ENCODE measurements at regions not wholly inside any gene's neighbourhood (a gene's known extent, or its start where the extent isn't known, plus 50 kb on each side); places are given as distances from the start of the nearest gene placed in this dataset.

DNA sequence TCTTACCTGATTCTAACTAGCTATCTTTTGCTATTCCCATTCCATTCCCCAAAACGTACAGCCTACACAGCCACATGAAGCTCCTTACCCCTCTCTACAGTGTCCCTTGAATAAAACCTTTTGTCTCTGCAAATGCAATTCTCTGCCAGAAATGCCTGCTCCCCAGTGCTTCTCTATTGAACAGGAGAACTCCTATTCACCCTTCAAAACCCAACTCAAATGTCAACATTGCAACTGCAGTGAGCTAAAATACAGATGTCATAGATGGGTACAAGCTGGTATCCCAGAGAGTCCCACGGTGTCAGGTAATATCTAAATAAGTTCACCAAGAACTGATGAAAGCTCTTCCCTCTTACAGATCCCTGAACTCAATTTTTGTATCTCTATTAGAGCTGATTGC, 421.7 kb downstream of the INSC start:
- DNase-seq (ENCODE audit: low read depth): no peak

DNA sequence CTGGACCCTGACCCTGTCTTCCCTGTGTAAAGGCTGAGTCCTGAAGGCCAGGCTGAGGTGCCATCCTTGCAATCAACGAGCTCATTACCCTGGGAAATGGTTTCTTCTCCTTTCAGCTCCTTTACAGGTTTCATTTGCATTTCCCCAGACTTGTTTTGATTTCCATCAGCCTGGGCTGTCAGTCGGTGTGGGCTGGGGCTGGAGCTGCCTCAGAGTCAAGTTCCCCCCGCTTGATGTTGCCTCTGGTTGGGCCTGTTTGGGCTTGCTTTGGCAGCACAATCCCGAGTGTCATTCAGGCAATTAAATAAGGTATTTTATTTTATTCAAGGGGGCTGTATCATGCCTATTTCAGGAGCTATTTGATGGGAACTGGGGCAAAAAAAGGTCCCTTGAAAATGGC, 424.9 kb downstream of the INSC start:
- no peak for DNase-seq (ENCODE audit: low read depth)

DNA sequence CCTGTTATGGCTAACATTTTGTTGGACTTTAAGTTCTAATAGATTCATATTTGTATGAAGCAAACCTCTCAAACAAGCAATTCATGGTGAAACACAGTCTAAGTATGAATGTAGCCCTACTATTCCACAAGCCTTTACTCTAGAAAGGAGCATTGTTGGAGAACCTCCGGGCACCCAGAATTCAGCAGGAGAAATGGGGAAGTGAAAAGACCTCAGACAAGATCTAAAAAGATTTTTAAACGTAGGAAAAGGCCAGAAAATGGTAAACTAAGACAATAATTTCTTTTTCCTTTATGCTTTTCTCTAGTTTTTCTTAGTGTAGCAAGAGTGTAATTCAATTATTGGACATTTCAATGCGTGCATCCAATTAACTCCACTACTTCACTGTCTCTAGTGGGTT, 426.4 kb downstream of the INSC start:
- DNase-seq (ENCODE audit: low read depth): no peak

DNA sequence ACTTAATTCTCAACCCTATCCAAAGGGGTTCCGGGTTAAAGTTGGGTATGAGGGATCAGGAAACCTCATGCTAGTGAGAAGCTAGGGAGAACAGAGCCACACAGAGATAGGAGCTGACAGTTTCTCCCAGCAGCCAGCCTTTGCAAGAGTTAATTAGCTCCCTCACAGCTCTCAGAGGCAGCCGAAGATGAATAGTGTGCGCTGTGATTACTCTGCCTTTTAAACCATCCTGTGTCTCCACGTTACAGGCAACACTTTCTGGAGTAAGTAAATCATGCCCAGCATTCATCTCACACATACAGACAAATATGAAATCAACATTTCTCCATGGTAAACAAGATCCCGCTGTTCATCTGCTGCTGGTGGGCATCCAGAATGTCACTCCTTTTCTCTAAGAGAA, 429.6 kb downstream of the INSC start:
- DNase-seq (ENCODE audit: low read depth): no peak

DNA sequence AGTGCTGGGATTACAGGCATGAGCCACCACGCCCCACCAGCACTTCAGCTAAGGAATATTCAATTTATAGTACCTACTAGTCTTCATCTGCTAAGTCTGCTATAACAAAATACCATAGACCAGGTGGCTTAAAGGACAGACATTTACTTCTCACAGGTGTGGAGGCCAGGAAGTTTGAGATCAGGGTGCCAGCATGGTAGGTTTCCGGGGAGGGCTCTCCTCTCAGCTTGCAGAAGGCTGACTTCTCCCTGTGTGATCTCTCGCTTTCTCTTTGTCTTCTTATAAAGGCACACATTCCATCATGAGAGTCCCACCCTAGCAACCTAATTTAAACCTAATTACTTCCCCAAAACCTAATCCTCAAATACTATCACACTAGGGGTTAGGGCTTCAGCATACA, 433.0 kb downstream of the INSC start:
- no peak for DNase-seq (ENCODE audit: low read depth)

DNA sequence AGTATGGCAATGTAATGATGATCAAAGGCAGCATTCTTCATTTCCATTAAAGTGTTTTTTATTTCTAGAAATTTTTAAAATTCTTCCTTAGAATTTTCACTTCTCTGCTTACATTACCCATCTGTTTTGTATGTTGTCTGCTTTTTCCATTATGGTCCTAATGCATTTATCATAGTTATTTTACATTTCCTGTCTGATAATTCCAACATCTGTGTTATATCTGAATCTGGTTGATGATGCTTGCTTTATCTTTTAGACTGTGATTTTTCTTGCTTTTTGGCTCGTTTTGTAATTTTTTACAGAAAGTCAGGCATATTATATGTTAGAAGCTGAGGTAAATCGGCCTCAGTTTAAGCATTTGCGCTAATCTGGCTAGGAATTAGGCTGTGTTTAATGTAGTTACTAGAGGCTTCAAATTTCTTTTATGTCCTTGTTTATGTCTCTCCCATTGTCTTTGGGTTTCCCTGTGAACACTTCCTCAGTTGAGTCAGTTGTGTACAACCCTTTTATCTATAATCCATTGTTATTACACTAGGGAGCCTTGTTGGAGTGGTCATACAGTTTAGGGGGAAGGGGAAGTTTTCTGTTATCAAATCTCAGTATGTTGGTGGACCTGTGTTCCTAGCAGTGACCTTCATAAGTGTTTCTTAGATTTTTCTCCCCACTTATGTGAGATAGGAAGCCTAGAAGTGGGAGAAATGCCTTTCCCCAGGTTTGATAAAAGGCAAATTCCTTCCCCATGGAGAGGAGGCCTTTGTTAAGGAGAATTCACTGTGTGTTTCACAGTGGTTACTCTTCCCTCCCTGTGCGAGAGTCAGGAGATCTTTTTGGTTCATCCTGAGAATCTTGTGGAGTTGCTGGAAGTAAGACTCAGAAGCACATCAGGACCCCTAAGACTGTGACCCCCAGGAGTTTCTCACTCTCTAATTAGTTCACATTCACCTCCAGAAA, 437.5 kb downstream of the INSC start:
- DNase-seq (ENCODE audit: low read depth): no peak

DNA sequence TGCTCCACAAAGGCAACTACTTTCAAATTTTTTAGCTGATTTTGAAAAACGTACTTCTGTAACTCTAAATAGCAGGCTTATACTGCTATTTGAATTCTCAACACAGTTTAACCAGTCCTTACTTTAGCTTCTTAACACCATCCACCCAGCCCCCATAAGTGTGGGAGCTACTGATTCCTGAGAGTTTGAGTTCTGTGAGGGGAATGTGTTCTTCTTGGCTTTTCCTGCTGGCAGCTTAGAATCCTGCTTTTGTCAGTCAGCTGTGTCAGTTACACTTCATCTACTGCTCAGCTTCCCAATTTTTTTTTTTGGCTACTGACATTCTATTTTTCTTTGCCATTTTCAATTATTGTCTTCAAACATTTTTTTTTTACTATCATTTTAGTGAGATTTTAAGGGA, 440.4 kb downstream of the INSC start:
- DNase-seq (ENCODE audit: low read depth): no peak

DNA sequence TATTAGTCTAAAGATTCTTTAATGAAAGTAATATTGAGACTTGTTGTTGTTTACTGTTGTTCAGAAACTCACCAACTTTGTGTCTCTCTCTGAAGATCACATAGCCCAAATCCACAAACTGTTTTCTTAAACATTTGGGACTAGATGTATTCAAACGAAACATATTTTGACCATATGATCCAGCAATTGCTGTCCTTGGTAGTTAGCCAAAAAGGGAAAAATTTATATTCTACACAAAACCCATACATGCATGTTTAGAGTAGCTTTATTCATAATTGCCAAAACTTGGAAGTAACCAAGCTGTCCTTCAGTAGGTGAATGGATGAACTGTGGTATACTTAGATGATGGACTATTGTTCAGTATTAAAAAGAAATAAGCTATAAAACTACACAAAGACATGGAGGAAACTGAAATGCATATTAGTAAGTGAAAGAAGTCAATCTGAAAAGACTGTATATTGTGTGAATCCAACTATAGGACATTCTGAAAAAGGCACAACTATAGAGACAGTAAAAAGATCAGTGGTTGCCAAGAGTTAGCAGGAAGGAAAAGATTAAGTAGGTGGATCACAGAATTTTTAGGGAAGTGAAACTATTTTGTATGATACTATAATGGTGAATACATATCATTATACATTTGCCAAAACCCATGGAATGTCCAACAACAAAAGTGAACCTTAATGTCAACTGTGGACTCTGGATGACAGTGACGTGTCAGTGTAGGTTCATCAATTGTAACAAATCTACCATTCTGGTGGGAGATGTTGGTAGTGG, 442.9 kb downstream of the INSC start:
- no peak for DNase-seq (ENCODE audit: low read depth)

DNA sequence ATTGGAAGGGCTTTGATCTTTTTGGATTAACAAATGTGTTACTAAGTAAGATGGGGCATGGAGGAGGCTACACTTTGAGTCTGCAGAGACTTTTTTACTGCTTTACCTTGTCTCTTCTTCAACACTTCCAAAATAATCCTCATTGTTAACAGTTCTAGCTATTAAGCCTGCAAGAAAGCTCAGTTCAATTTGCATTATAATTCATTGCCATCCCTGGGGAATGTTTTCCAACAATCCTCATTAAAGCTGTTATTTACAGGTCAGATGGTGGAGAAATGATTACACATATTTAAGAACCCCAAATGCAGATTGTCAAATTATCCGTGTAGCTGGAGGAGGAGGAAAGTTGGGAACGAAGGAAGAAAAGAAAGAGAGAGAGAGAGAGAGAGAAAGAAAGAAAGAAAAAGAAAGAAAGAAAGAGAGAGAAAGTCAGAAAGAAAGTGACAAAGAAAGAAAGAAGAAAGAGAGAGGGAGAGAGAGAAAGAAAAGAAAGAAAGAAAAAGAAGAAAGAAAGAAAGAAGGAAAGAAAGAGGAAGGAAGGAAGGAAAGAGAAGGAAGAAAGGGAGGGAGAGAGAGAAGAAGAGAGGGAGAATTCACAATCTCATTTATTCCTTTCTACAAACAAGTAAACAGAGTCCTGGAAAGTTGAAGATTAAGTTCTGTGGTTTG, 443.9 kb downstream of the INSC start:
- DNase-seq (ENCODE audit: low read depth): no peak

DNA sequence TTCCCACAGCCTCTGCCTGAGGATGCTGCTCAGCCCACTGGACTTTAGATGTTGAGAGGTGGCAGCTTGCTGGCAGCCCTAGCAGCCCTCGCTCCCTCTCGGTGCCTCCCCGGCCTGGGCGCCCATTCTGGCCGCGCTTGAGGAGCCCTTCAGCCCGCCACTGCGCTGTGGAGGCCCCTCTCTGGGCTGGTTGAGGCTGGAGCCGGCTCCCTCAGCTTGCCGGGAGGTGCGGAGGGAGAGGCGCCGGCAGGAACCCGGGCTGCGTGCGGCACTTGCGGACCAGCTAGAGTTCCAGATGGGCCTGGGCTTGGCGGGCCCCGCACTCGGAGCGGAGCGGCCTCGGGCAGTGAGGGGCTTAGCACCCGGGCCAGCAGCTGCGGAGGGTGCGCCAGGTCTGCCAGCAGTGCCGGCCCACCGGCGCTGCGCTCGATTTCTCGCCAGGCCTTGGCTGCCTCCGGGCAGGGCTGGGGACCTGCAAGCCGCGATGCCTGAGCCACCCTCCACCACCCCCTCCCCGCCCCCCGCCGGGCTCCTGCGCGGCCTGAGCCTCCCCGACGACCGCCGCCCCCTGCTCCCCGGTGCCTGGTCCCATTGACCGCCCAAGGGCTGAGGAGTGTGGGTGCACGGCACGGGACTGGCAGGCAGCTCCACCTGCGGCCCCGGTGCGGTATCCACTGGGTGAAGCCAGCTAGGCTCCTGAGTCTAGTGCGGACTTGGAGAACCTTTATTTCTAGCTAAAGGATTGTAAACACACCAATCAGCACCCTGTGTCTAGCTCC, 446.2 kb downstream of the INSC start:
- no peak for DNase-seq (ENCODE audit: low read depth)

DNA sequence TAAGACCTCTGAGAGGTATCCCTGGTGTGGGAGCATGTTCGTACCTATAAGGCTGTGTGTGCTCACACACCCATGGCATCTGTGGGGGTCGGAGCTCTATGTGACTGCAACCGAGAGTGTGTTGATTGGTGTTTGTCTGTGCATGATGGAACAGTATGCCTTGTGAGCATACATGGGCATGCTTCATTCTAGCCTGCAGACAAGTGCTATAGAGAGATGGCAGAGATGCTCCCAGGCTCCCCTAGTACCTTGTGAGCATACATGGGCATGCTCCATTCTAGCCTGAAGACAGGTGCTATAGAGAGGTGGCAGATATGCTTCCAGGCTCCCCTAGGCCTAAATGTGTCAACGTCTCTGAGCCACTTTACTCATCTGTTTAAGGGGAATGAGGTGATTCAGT, 447.5 kb downstream of the INSC start:
- DNase-seq (ENCODE audit: low read depth): no peak

DNA sequence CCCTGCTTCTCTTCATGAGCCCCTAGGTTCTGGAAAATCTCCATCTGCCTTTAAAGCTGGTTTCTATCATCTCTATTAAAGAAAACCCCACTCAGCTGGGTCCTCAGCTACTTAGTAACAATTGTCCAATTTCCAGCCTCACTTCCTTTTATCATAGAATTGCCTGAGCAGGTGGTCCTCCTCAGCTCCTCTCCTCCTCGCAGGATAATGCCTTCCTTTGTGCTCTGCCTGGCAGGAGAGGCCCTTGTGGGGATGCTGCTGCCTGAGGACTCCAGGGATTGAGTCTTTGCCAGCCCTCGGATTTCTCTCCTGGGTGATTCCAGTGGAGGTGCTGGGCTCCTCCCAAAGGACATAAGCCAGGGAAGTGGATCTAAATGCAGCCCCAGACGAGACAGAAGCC, 448.3 kb downstream of the INSC start:
- DNase-seq (ENCODE audit: low read depth): no peak

DNA sequence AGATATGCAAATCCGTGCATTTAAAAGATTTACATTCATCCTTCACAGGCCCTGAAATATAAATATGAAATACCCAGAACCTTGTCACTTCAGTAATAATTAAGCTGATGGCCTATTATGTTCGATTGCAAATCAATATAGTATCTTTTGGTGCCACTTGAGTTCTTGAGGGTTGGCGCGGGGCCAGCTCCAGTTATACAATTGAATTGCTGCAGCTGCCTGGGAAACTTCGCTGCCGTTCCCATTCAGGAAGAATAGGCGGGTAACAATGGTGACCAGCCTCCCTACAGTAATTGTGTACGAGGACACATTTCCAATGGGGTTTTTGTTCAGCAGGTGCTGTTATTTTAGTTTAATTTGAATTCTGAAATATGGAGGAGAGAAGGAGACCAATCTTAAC, 451.2 kb downstream of the INSC start:
- DNase-seq (ENCODE audit: low read depth): no peak

DNA sequence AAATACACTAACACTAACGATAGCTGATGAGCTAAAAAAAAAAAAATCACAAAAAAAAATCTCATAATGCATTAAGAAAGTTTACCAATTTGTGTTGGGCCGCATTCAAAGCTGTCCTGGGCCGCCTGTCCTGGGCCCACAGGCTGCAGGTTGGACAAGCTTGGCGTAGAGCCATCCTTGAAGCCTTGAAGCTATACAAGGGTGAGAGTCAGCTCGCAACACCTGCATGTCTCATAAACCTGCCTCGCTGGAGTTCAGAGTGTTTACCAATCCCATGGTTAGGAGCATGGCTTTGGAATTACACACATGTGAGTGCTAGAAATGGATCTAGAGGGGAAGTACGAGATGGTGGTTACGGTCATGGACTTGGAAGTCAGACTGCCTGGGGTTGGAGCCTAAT, 453.7 kb downstream of the INSC start:
- DNase-seq (ENCODE audit: low read depth): no peak

DNA sequence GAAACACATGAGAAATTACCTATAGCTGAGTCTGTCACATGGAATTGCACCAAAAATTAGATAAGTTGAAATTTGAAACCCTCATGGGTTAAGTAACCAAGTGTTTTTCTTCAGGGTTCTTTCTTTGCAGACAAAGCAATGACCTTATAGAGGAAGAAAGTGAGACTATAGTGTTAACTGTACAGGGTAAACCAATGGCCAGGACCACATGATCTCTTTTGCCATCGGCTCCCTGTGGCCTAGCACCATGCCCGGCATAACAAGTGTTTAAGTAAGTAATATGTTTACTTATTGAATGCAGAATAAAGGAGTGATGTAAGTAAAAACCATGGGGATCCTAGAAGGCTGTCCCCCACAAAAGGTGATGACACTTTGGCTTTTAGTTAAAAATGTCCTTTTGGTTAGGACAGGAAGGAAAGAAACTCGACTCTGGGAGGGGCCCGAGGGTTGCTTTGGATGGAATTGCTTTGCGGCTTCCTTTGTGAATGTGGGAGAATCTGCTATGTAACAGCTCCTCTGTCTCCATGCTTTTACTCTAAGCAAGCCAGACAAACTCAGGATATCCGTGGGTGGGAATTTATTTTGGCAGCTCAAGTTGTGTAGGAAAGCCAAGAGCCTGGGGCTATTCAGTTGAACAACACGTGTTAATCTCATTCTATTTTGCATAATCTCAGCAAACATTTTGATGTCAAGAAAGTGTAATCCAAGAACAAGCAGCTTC, 454.7 kb downstream of the INSC start:
- DNase-seq (ENCODE audit: low read depth): peak; percentile 32

DNA sequence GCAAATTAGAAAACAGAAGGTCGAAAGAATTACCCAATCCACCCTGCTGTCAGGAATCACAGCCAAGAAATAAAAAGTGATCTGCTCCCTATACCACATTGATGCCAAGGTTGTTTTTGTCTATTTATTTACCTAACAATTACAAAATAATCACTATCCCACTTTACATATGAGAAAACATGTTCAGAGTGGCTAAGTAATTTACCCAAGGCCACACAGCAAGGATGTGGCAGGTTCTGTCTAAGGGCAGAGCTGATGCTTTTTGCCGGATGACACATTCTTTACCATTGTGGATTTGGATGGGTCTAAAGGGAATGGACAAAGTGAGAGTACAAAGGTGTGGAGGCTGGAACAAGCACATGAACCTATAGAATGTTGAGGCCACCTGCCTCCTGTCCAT, 460.7 kb downstream of the INSC start:
- no peak for DNase-seq (ENCODE audit: low read depth)

DNA sequence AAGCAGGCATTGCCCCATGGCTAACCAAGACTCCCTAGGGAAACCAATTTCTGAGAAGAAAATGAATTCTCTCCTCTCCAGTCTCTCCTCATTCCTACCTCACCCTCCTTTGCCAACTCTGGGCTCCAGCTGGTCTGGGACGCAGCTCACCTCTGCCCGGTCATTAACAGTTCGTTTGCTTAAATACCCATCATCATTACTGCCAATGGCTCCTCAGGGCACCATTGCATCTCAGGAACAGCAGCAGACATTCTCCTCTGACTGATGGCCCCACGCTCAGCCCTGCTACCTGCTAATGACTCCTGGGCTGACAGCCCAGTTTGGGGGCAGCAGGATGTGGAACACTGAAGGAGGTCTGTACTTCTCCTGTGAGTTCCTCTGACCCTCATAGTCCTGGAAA, 462.0 kb downstream of the INSC start:
- DNase-seq (ENCODE audit: low read depth): no peak

DNA sequence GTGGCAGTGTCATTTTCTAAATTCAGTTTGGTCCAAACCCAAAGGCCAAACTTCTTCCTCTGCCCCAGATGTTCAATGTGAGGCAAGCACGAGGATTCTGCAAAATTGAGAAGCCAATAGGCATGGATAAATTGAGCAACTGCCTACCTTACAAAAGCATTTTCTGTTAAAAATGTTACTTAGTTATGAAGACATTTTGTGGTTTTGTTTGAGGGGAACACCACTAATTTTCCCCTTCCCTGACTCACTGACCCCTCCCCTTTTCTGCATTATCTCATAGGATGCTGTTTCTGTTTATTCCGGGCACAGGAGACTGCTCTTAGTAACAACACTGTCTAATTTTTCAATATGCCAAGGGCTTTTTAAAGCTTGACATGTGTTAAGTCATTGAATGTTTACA, 462.8 kb downstream of the INSC start:
- DNase-seq (ENCODE audit: low read depth): peak; percentile 13

DNA sequence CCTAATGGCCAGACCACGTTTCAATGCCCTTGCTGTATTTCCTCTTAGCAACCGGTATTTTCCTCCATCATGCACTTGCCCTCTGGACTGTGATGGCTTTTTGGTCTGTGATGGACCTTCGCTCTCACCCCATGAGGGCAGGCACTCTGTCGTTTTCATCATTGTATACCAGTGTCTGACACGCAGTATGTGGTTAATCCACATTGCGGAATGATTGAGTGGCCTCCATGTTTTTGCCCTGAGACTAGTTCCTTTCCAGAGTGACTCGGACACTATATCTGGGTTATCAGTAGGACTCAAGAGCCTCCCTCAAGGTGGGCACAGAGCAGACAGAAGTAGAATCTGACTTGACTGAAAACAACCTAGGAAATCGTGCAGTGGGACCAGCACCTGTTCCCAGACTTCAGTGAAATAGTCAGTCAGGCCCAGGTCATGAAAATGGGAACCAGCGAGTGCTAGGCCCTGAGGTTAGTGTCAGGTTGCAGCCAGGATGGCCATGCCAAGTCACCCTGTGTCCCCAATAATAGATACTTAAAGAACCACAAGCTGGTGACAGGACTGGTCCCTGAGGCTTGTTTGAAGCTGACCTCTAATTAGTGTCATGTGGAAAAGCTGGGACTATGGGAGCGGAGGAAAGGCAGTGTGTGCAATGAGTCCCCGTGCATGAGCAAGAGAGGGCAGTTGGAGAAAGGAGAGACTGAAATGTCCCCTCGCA, 464.7 kb downstream of the INSC start:
- DNase-seq (ENCODE audit: low read depth): no peak

DNA sequence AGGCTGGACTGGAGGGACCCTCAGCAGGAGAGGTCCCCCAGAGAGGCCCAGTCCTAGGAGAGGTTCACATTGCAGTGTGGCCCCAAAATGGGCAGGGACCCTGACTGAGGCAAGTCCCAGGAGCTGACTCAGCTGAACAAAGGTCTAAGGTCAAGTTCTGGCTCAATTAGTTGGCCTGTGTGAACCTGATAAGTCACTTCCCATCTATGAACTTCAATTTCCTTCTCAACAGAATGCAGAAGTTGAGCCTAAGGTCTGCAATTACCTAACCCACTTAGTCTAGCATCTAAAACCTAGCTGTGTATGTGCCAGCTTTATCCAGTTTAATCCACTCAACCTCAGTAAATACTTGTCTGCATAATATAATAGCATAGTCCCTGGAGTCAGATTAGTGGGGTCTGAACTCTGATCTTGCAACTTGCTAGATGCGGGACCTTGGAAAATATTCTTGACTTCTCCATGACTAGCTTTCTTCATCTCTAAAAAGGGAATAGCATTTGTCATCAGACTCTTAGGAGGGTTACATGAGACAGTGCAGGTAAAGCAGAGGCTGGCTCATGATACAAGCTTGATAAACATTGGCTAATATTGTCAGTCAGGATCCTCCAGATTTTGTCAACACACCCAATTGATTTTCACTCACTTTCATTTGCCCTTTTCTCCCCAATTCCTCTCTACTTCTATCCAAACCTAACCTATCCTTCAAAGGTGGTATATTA, 465.5 kb downstream of the INSC start:
- DNase-seq (ENCODE audit: low read depth): no peak

Data from RPMI7951 (cell line).